RWPE2 (cell line): ENCODE measurements at regions not wholly inside any gene's neighbourhood (a gene's known extent, or its start where the extent isn't known, plus 50 kb on each side); places are given as distances from the start of the nearest gene placed in this dataset.

ENCODE experiments used
- ATAC-seq: fragments of 200-7000 bp; cut with Tn5 transposase; 3 replicates; pipeline ENCODE4 v1.9.1; 2021; ENCODE audit warnings: low read depth
- DNase-seq: peaks from one replicate; pipeline ENCODE4 v3.0.0-alpha.2; 2020; ENCODE audit warnings: low spot score
- H3K27ac ChIP-seq: fragments of 450-650 bp; 2 replicates; pipeline ENCODE4 v1.5.1; 2017; ENCODE audit warnings: mild to moderate bottlenecking; ENCODE audit not compliant: poor library complexity, severe bottlenecking
- H3K27me3 ChIP-seq: fragments of 250-450 bp; sonication (Bioruptor Pico); 2 replicates; pipeline ENCODE4 v1.5.1; 2021; ENCODE audit warnings: mild to moderate bottlenecking, moderate library complexity; ENCODE audit not compliant: insufficient read depth, poor library complexity, severe bottlenecking
- H3K36me3 ChIP-seq: fragments of 250-450 bp; sonication (Bioruptor Pico); 2 replicates; pipeline ENCODE4 v1.5.1; 2020; ENCODE audit warnings: low read depth, mild to moderate bottlenecking, moderate library complexity
- H3K4me1 ChIP-seq: fragments of 250-450 bp; sonication (Bioruptor Pico); 2 replicates; pipeline ENCODE4 v1.5.1; 2021; ENCODE audit warnings: mild to moderate bottlenecking, moderate library complexity; ENCODE audit not compliant: insufficient read depth, poor library complexity, severe bottlenecking
- H3K4me3 ChIP-seq: fragments of 250-450 bp; sonication (Bioruptor Pico); 2 replicates; pipeline ENCODE4 v1.5.1; 2021; ENCODE audit warnings: mild to moderate bottlenecking, moderate library complexity; ENCODE audit not compliant: severe bottlenecking
- H3K9me3 ChIP-seq: fragments of 250-450 bp; sonication (Bioruptor Pico); 2 replicates; pipeline ENCODE4 v1.5.1; 2021; ENCODE audit warnings: mild to moderate bottlenecking, moderate library complexity; ENCODE audit not compliant: severe bottlenecking
- TF ChIP-seq, protein P1 (sequence below): fragments of 450-650 bp; IDR thresholded peaks from one replicate; pipeline ENCODE4 v1.5.1; 2017; ENCODE audit warnings: mild to moderate bottlenecking, moderate library complexity; ENCODE audit not compliant: poor library complexity, severe bottlenecking

DNA sequence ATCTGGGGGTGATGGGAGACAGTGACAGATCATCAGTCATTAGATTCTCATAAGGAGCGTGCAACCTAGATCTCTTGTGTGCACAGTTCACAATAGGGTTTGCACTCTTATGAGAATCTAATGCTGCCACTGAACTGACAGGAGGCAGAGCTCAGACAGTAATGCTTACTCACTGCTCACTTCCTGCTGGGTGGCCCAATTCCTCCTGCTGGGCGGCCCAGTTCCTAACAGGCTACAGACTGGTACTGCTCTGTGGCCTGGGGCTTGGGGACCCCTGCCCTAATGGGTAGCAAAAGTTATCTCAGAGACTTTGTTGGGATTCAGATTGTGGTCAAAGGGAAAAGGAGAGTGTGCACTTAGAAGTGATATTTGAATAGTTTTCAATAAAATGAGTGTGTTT is 840.1 kb upstream of the ID2 start:
- TF ChIP-seq, protein P1, sequence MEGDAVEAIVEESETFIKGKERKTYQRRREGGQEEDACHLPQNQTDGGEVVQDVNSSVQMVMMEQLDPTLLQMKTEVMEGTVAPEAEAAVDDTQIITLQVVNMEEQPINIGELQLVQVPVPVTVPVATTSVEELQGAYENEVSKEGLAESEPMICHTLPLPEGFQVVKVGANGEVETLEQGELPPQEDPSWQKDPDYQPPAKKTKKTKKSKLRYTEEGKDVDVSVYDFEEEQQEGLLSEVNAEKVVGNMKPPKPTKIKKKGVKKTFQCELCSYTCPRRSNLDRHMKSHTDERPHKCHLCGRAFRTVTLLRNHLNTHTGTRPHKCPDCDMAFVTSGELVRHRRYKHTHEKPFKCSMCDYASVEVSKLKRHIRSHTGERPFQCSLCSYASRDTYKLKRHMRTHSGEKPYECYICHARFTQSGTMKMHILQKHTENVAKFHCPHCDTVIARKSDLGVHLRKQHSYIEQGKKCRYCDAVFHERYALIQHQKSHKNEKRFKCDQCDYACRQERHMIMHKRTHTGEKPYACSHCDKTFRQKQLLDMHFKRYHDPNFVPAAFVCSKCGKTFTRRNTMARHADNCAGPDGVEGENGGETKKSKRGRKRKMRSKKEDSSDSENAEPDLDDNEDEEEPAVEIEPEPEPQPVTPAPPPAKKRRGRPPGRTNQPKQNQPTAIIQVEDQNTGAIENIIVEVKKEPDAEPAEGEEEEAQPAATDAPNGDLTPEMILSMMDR = no peak
- no peak overlapping the region for H3K27ac ChIP-seq
- H3K4me3 ChIP-seq = no peak overlapping the region
- no peak for DNase-seq
- H3K36me3 ChIP-seq = no peaks in the 10 kb centered on the region
- peaks cover 18% of the 10 kb centered on the region for H3K4me1 ChIP-seq
- no peaks in the 10 kb centered on the region for H3K27me3 ChIP-seq
- no peak for ATAC-seq
- no peaks in the 10 kb centered on the region for H3K9me3 ChIP-seq

DNA sequence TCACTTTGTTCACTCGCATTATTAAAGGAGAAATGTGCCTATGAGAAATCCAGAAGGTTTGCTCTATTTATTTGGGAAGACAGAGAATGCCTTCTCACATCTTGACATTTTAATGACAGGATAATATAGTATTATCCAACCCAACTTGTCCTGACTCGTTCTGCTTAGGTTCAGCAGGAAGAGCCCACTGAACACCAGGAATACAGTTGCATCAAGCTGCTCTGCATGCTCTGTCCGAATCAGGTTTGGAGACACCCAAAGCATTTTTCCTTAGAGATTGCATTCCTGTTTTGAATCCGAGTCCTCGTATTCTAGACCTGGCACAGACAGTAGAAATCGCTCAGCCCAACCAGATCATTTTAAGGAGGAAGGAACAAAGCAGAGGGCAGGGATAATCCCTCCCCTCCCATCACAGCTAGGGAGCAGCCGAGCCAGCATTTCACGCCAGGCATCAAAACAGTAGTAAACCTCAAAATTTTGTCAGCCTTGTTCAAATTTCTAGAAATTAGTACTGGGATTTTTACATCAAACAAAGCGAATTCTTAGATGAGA is 837.4 kb upstream of the ID2 start:
- Histone ChIP-seq H3K27ac (peak overlapping the region; percentile 42), H3K27me3 (no peaks in the 10 kb centered on the region), H3K4me3 (no peak overlapping the region), H3K4me1 (peaks cover 31% of the 10 kb centered on the region), H3K36me3 (no peaks in the 10 kb centered on the region), H3K9me3 (no peaks in the 10 kb centered on the region)
- DNase-seq (no peak), ATAC-seq (peak; percentile 60)
- TF ChIP-seq, protein P1 = no peak

DNA sequence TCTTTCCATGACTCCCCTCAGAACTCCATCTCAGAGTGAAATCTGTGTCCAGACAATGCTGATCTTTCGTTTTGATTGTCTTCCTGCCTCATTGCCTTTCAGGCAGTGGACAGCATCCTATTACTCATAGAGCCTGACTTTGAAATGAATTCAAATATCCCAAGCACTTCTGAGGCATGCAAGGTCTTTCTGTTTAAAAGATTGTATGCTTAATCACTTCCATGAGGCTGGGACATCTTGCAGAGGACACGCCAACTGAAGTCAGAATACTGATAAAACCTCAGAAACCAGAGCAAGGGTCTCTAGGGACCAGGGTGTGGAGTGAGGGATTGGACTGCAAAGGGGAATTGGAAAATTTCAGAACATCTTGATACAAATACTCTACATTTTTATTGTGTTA is 836.5 kb upstream of the ID2 start:
- Histone ChIP-seq H3K27me3 (no peaks in the 10 kb centered on the region), H3K4me3 (no peak overlapping the region), H3K9me3 (no peaks in the 10 kb centered on the region), H3K4me1 (peaks cover 31% of the 10 kb centered on the region), H3K27ac (peak overlapping the region; percentile 42), H3K36me3 (no peaks in the 10 kb centered on the region)
- peak; percentile 62 for ATAC-seq
- DNase-seq = no peak
- TF ChIP-seq, protein P1 = no peak

DNA sequence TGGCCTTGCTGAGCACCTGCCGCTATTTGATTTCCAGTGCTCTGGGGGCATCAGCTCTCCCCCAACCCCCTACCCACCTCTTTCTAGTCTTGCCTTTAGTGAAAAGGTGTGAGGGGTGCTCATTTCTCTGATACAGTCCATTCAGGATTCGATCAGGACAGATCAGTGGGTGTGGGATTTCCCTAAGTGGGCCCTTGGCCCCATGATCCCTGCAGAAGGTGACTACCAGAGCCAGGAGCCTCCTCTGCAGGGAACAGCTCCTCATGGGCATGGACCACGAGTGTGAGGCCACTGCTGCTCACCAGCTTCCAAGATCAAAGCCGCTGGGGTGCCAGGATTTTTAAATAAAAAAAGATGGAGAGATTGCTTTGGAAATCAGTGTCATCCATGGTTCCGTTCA is 835.2 kb upstream of the ID2 start:
- no peaks in the 10 kb centered on the region for H3K9me3 ChIP-seq
- no peak overlapping the region for H3K4me3 ChIP-seq
- no peak overlapping the region for H3K27ac ChIP-seq
- TF ChIP-seq, protein P1 = no peak
- H3K36me3 ChIP-seq = no peaks in the 10 kb centered on the region; the same call in 1 of the 2 replicates
- peaks cover 31% of the 10 kb centered on the region for H3K4me1 ChIP-seq
- no peaks in the 10 kb centered on the region for H3K27me3 ChIP-seq
- DNase-seq (no peak), ATAC-seq (no peak)

GRCh38 chr2:7847321-7847720 is 834.5 kb upstream of the ID2 start:
- H3K36me3 ChIP-seq = no peaks in the 10 kb centered on the region; the same call in 1 of the 2 replicates
- no peaks in the 10 kb centered on the region for H3K9me3 ChIP-seq
- H3K27ac ChIP-seq = peak overlapping the region; percentile 65
- no peak overlapping the region for H3K4me3 ChIP-seq
- no peaks in the 10 kb centered on the region for H3K27me3 ChIP-seq
- TF ChIP-seq, protein P1 = no peak
- H3K4me1 ChIP-seq = peaks cover 31% of the 10 kb centered on the region
- no peak for ATAC-seq
- DNase-seq = no peak
